H1 (cell line): ENCODE measurements at regions not wholly inside any gene's neighbourhood (a gene's known extent, or its start where the extent isn't known, plus 50 kb on each side); places are given as distances from the start of the nearest gene placed in this dataset.

ENCODE experiments used
- CTCF ChIA-PET: fragments of 300-600 bp; sonication (Branson Sonifier 250); formaldehyde crosslinking; loops from one replicate; lab custom pipeline; 2021; ENCODE audit not compliant: partially characterized antibody; lab: Charles Lee
- POLR2A ChIA-PET: fragments of 300-600 bp; sonication (Branson Sonifier 250); formaldehyde crosslinking; loops from one replicate; lab custom pipeline; 2021; ENCODE audit warnings: inconsistent platforms; ENCODE audit not compliant: partially characterized antibody; lab: Charles Lee
- DNase-seq, 2 experiments: peaks; one replicate each; pipeline versions ENCODE4 v3.0.0 to v3.0.0-alpha.2; 2010 to 2022; ENCODE audit warnings: low spot score in 2 of 2, low read depth in 1 of 2, mixed read lengths in 1 of 2
- FAIRE-seq: peaks from 2 replicates; lab custom pipeline; 2011; peaks lifted over from hg19 to GRCh38; lab: Jason Lieb, UNC
- H2AFZ ChIP-seq: 2 replicates; pipeline ENCODE4 v1.8.1; 2012; ENCODE audit warnings: low read length, inconsistent platforms
- H2AK5ac ChIP-seq: 2 replicates; pipeline ENCODE4 v1.6.1; 2013; ENCODE audit warnings: low read depth, low read length
- H2BK120ac ChIP-seq: replicated peaks from 2 replicates; pipeline ENCODE3; 2013; ENCODE audit warnings: low read depth, low read length, inconsistent platforms
- H2BK12ac ChIP-seq: 2 replicates; pipeline ENCODE4 v1.6.1; 2013; ENCODE audit warnings: low read depth, low read length
- H2BK15ac ChIP-seq: 2 replicates; pipeline ENCODE4 v1.6.1; 2013; ENCODE audit warnings: low read length
- H2BK20ac ChIP-seq: 2 replicates; pipeline ENCODE4 v1.6.1; 2013; ENCODE audit warnings: low read length
- H2BK5ac ChIP-seq: 2 replicates; pipeline ENCODE4 v1.6.1; 2013; ENCODE audit warnings: low read depth, low read length
- H3K14ac ChIP-seq: 2 replicates; pipeline ENCODE4 v1.6.1; 2013; ENCODE audit warnings: inconsistent platforms; ENCODE audit not compliant: insufficient read length
- H3K18ac ChIP-seq: 2 replicates; pipeline ENCODE4 v1.6.1; 2013; ENCODE audit warnings: low read length; ENCODE audit errors: extremely low read depth
- H3K23ac ChIP-seq: 2 replicates; pipeline ENCODE4 v1.6.1; 2013; ENCODE audit warnings: inconsistent platforms; ENCODE audit not compliant: insufficient read length
- H3K23me2 ChIP-seq: 2 replicates; pipeline ENCODE4 v1.6.1; 2013; ENCODE audit warnings: low read depth, low read length
- H3K27ac ChIP-seq: 2 replicates; pipeline ENCODE4 v1.6.1; 2011; ENCODE audit warnings: low read depth, low read length, inconsistent platforms
- H3K27me3 ChIP-seq, 4 experiments: replicated peaks in 1 of 4; 1 replicate in 1 of 4; 2 replicates in 3 of 4; pipeline versions ENCODE4 v1.6.1 to v1.8.1; 2011 to 2013; ENCODE audit warnings: low read length in 3 of 4, mild to moderate bottlenecking in 3 of 4, inconsistent platforms in 2 of 4, mixed read lengths in 2 of 4, moderate library complexity in 1 of 4; ENCODE audit not compliant: control insufficient read depth in 3 of 4, insufficient read depth in 3 of 4; ENCODE audit errors: extremely low read depth in 1 of 4
- H3K36me3 ChIP-seq, 4 experiments: 2 replicates each; pipeline versions ENCODE4 v1.6.1 to v1.8.1; 2011 to 2013; ENCODE audit warnings: mild to moderate bottlenecking in 4 of 4, low read length in 3 of 4, moderate library complexity in 2 of 4, control low read depth in 1 of 4, inconsistent platforms in 1 of 4; ENCODE audit not compliant: insufficient read depth in 4 of 4, control insufficient read depth in 2 of 4
- H3K4ac ChIP-seq: replicated peaks from 2 replicates; pipeline ENCODE3; 2013; ENCODE audit warnings: low read length, low read depth, mixed read lengths, inconsistent platforms; ENCODE audit not compliant: insufficient read length
- H3K4me1 ChIP-seq, 4 experiments: replicated peaks in 1 of 4; 1 replicate in 1 of 4; 2 replicates in 3 of 4; pipeline versions ENCODE4 v1.6.1 to v1.8.1; 2011 to 2013; ENCODE audit warnings: low read length in 3 of 4, inconsistent platforms in 2 of 4, mixed read lengths in 1 of 4; ENCODE audit not compliant: insufficient read depth in 4 of 4, control insufficient read depth in 3 of 4
- H3K4me2 ChIP-seq, 2 experiments: 2 replicates each; pipeline versions ENCODE4 v1.6.1 to v1.8.1; 2011 to 2013; ENCODE audit warnings: low read depth in 2 of 2, low read length in 2 of 2, control low read depth in 1 of 2, inconsistent platforms in 1 of 2, mild to moderate bottlenecking in 1 of 2; ENCODE audit not compliant: insufficient read depth in 1 of 2
- H3K4me3 ChIP-seq, 4 experiments: fragments of 200-600, 300-600 bp in 1 of 4; sonication (generic), shearing (Covaris generic), sonication (Bioruptor Twin) in 1 of 4; 2 replicates each; pipeline versions ENCODE4 v1.5.1 to v1.8.1; 2011 to 2016; ENCODE audit warnings: low read length in 4 of 4, low read depth in 3 of 4, control low read depth in 2 of 4, inconsistent platforms in 2 of 4, mild to moderate bottlenecking in 2 of 4, mixed read lengths in 1 of 4, moderate library complexity in 1 of 4; ENCODE audit not compliant: insufficient read depth in 2 of 4; ENCODE audit errors: extremely low read depth in 1 of 4
- H3K56ac ChIP-seq: replicated peaks from 2 replicates; pipeline ENCODE3; 2013; ENCODE audit warnings: low read depth, mild to moderate bottlenecking, mixed read lengths, low read length, inconsistent platforms; ENCODE audit not compliant: insufficient read length
- H3K79me1 ChIP-seq: 2 replicates; pipeline ENCODE4 v1.6.1; 2013; ENCODE audit warnings: low read depth, low read length, control low read depth
- H3K79me2 ChIP-seq, 2 experiments: 2 replicates each; pipeline versions ENCODE4 v1.6.1 to v1.8.1; 2012 to 2013; ENCODE audit warnings: low read length in 2 of 2, mild to moderate bottlenecking in 2 of 2, inconsistent platforms in 1 of 2; ENCODE audit not compliant: insufficient read depth in 2 of 2, control insufficient read depth in 1 of 2
- H3K9ac ChIP-seq, 4 experiments: replicated peaks in 1 of 4; 1 replicate in 1 of 4; 2 replicates in 3 of 4; pipeline versions ENCODE4 v1.6.1 to v1.8.1; 2011 to 2013; ENCODE audit warnings: low read depth in 3 of 4, low read length in 3 of 4, control low read depth in 2 of 4, mild to moderate bottlenecking in 2 of 4, moderate library complexity in 2 of 4, inconsistent platforms in 1 of 4; ENCODE audit errors: extremely low read depth in 1 of 4
- H3K9me3 ChIP-seq, 2 experiments: 2 replicates each; pipeline versions ENCODE4 v1.6.1 to v1.8.1; 2012 to 2013; ENCODE audit warnings: mild to moderate bottlenecking in 2 of 2, moderate library complexity in 2 of 2, control low read depth in 1 of 2, inconsistent platforms in 1 of 2, low read depth in 1 of 2, low read length in 1 of 2, mixed read lengths in 1 of 2; ENCODE audit not compliant: insufficient read depth in 2 of 2
- H4K20me1 ChIP-seq, 2 experiments: replicated peaks in 1 of 2; 2 replicates each; pipeline versions ENCODE3 to v1.8.1; 2011 to 2013; ENCODE audit warnings: inconsistent platforms in 2 of 2, low read length in 2 of 2, mild to moderate bottlenecking in 1 of 2; ENCODE audit not compliant: insufficient read depth in 2 of 2, control insufficient read depth in 1 of 2
- H4K5ac ChIP-seq: 2 replicates; pipeline ENCODE4 v1.6.1; 2013; ENCODE audit warnings: low read length, low read depth, mixed read lengths, inconsistent platforms; ENCODE audit not compliant: insufficient read length
- H4K8ac ChIP-seq: 2 replicates; pipeline ENCODE4 v1.8.0; 2013; ENCODE audit warnings: mild to moderate bottlenecking, moderate library complexity, low read length, inconsistent platforms; ENCODE audit not compliant: insufficient read depth; ENCODE audit errors: extremely low read depth
- H4K91ac ChIP-seq: replicated peaks from 2 replicates; pipeline ENCODE3; 2013; ENCODE audit warnings: low read length, mixed read lengths, inconsistent platforms; ENCODE audit not compliant: insufficient read length
- TBP ChIP-seq: IDR thresholded peaks from 2 replicates; pipeline ENCODE4 v1.6.1; 2011; ENCODE audit warnings: low read depth, low read length, improper control_type of control experiment
- WGBS, 2 experiments: shearing (Covaris generic) in 1 of 2; methylation state at CpG; one replicate each; pipeline versions ENCODE4 v1.1.6 to v1.1.7; 2013 to 2015; ENCODE audit warnings: low lambda C conversion rate in 2 of 2, mixed read lengths in 2 of 2, inconsistent platforms in 1 of 2, low coverage in 1 of 2, missing lambda C conversion rate in 1 of 2; ENCODE audit not compliant: insufficient replicate concordance in 2 of 2, insufficient coverage in 1 of 2, insufficient read length in 1 of 2; ENCODE audit errors: extremely low coverage in 1 of 2, missing lambda C conversion rate in 1 of 2; 5-methylcytosine and 5-hydroxymethylcytosine counted together

DNA sequence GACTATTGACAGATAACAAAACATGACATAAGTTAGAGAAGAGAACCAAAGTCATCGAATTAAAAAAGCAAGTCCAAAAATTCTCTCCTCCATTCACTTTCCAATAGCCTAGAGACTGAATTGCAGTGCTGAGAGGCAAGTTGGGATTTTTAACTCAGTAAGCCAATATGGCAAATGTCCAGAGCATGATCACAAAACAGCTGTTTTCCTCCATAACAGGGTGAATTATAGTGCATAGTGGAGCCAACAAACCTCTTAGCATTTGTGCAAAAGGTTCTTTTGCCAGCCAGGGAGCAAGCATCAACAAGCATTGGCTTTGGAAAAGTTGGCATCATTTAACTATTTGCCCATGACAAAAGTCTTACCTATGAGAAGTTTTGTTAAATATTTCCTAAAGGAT is 458.8 kb upstream of the NOVA1 start:
- no peak overlapping the region for H4K5ac ChIP-seq
- no peak overlapping the region for H2BK120ac ChIP-seq
- peaks cover 0 to 1% (median 0%) of the 10 kb centered on the region in 4 experiments; a peak in 1 of 7 replicates for H3K27me3 ChIP-seq
- POLR2A ChIA-PET: no interaction called here
- no peak overlapping the region for H3K4me2 ChIP-seq
- no peaks in the 10 kb centered on the region for H3K4me1 ChIP-seq
- CTCF ChIA-PET: no interaction called here
- no peak overlapping the region for H4K91ac ChIP-seq
- no peak overlapping the region for H3K4ac ChIP-seq
- no peak overlapping the region for H3K14ac ChIP-seq
- H3K79me2 ChIP-seq: no peaks in the 10 kb centered on the region
- H3K56ac ChIP-seq: no peak overlapping the region
- H2AFZ ChIP-seq: 0 out of 2 replicates have a peak overlapping the region, but pooled peaks have one; percentile 65
- H2BK15ac ChIP-seq: no peak overlapping the region
- no peak overlapping the region for H2BK12ac ChIP-seq
- no peak overlapping the region for H2BK20ac ChIP-seq
- H3K27ac ChIP-seq: no peak overlapping the region
- no peaks in the 10 kb centered on the region for H4K20me1 ChIP-seq
- H4K8ac ChIP-seq: no peak overlapping the region
- no peak overlapping the region for H3K18ac ChIP-seq
- H3K4me3 ChIP-seq: no peak overlapping the region
- H3K79me1 ChIP-seq: no peaks in the 10 kb centered on the region
- DNase-seq (no peak), FAIRE-seq (no peak)
- no peak overlapping the region for H3K23ac ChIP-seq
- H3K23me2 ChIP-seq: no peaks in the 10 kb centered on the region
- no peaks in the 10 kb centered on the region for H3K36me3 ChIP-seq
- no peaks in the 10 kb centered on the region for H3K9me3 ChIP-seq
- no peak overlapping the region for H2AK5ac ChIP-seq
- no peak overlapping the region for H2BK5ac ChIP-seq
- H3K9ac ChIP-seq: no peak overlapping the region
- TF ChIP-seq TBP: no peak
- WGBS, 2 experiments: 100% methylated on average over 1 of the region's 1 CpG; no CpG with 5 or more reads in 1 of the 2 experiments
